Loucy (cell line): ENCODE measurements at regions not wholly inside any gene's neighbourhood (a gene's known extent, or its start where the extent isn't known, plus 50 kb on each side); places are given as distances from the start of the nearest gene placed in this dataset.

Experiments
- H2AFZ ChIP-seq: fragments of 200-600 bp; sonication (generic); 2 replicates; pipeline ENCODE4 v1.6.0; 2016; ENCODE audit warnings: antibody characterized with exemption, mild to moderate bottlenecking, low read length, moderate library complexity
- H3F3A ChIP-seq: fragments of 200-600 bp; 2 replicates; pipeline ENCODE4 v1.6.0; 2016; ENCODE audit warnings: antibody characterized with exemption, low read depth, mild to moderate bottlenecking
- H3K27me3 ChIP-seq: fragments of 200-600 bp; sonication (generic); 2 replicates; pipeline ENCODE4 v1.6.1; 2014; ENCODE audit warnings: low read length, mild to moderate bottlenecking; ENCODE audit not compliant: insufficient read depth, poor library complexity, severe bottlenecking
- H3K36me3 ChIP-seq: fragments of 200-600 bp; sonication (generic); 2 replicates; pipeline ENCODE4 v1.6.1; 2016; ENCODE audit warnings: low read length; ENCODE audit not compliant: insufficient read depth
- H3K4me1 ChIP-seq: fragments of 200-600 bp; sonication (generic); 2 replicates; pipeline ENCODE4 v1.5.1; 2014; ENCODE audit warnings: low read length, mild to moderate bottlenecking; ENCODE audit not compliant: insufficient read depth, poor library complexity, severe bottlenecking
- H3K4me2 ChIP-seq: fragments of 200-600 bp; sonication (generic); 2 replicates; pipeline ENCODE4 v1.6.0; 2014; ENCODE audit warnings: antibody characterized with exemption, low read length, low read depth, mild to moderate bottlenecking; ENCODE audit not compliant: poor library complexity, severe bottlenecking
- H3K4me3 ChIP-seq: fragments of 200-600 bp; sonication (generic); 2 replicates; pipeline ENCODE4 v1.5.1; 2014; ENCODE audit warnings: low read length, mild to moderate bottlenecking, mixed read lengths; ENCODE audit not compliant: poor library complexity, severe bottlenecking
- H3K79me2 ChIP-seq: fragments of 200-600 bp; sonication (generic); 2 replicates; pipeline ENCODE4 v1.6.1; 2014; ENCODE audit warnings: low read length; ENCODE audit not compliant: insufficient read depth
- H3K9ac ChIP-seq: fragments of 200-600 bp; sonication (generic); 2 replicates; pipeline ENCODE4 v1.6.0; 2014; ENCODE audit warnings: mild to moderate bottlenecking, low read depth, low read length, moderate library complexity; ENCODE audit not compliant: poor library complexity, severe bottlenecking
- H3K9me2 ChIP-seq: fragments of 200-600 bp; sonication (generic); replicated peaks from 2 replicates; pipeline ENCODE4 v1.6.1; 2016; ENCODE audit warnings: low read depth, low read length, mixed read lengths
- H3K9me3 ChIP-seq: fragments of 200-600 bp; sonication (generic); 2 replicates; pipeline ENCODE4 v1.6.1; 2014; ENCODE audit warnings: mild to moderate bottlenecking, antibody characterized with exemption, low read length, low read depth; ENCODE audit not compliant: insufficient read depth
- H4K20me1 ChIP-seq: fragments of 200-600 bp; sonication (generic); 2 replicates; pipeline ENCODE4 v1.6.0; 2014; ENCODE audit warnings: antibody characterized with exemption, low read length, mild to moderate bottlenecking; ENCODE audit not compliant: insufficient read depth, poor library complexity, severe bottlenecking
- CTCF ChIP-seq: fragments of 200-600 bp; sonication (generic); conservative IDR thresholded peaks from 2 replicates; pipeline ENCODE4 v1.5.1; 2014; ENCODE audit warnings: mild to moderate bottlenecking, antibody characterized with exemption, low read length
- EZH2phosphoT487 ChIP-seq: fragments of 200-600 bp; IDR thresholded peaks from 2 replicates; pipeline ENCODE4 v1.6.1; 2018; ENCODE audit warnings: antibody characterized with exemption, mild to moderate bottlenecking, moderate library complexity, borderline replicate concordance

- no peaks in the 10 kb centered on the region for H3K9me3 ChIP-seq
- H4K20me1 ChIP-seq, result no peaks in the 10 kb centered on the region
- H3K9ac ChIP-seq, result no peak overlapping the region
- TF ChIP-seq EZH2phosphoT487 (no peak), CTCF (peak; percentile 61)
- no peaks in the 10 kb centered on the region for H3F3A ChIP-seq
- H3K9me2 ChIP-seq, result no peaks in the 10 kb centered on the region
- H2AFZ ChIP-seq, result no peak overlapping the region
- H3K4me2 ChIP-seq, result no peak overlapping the region
- H3K4me1 ChIP-seq, result no peaks in the 10 kb centered on the region
- H3K27me3 ChIP-seq, result no peaks in the 10 kb centered on the region
- H3K79me2 ChIP-seq, result no peaks in the 10 kb centered on the region
- no peak overlapping the region for H3K4me3 ChIP-seq
- H3K36me3 ChIP-seq, result no peaks in the 10 kb centered on the region
Observed at GRCh38 chr3:86702381-86702958, 288.5 kb downstream of the VGLL3 start.

- no peaks in the 10 kb centered on the region for H3F3A ChIP-seq
- TF ChIP-seq EZH2phosphoT487, result no peak
- TF ChIP-seq CTCF, result no peak
- H4K20me1 ChIP-seq, result no peaks in the 10 kb centered on the region
- H3K4me2 ChIP-seq, result no peak overlapping the region
- no peaks in the 10 kb centered on the region for H3K4me1 ChIP-seq
- no peak overlapping the region for H3K4me3 ChIP-seq
- no peaks in the 10 kb centered on the region for H3K36me3 ChIP-seq
- no peaks in the 10 kb centered on the region for H3K79me2 ChIP-seq
- H3K9me2 ChIP-seq, result no peaks in the 10 kb centered on the region; the same call in 1 of the 2 replicates
- 0 out of 2 replicates have a peak, but pooled peaks cover 2% of the 10 kb centered on the region for H3K9me3 ChIP-seq
- H3K9ac ChIP-seq, result no peak overlapping the region
- H2AFZ ChIP-seq, result no peak overlapping the region
- H3K27me3 ChIP-seq, result no peaks in the 10 kb centered on the region
Observed at GRCh38 chr3:86695752-86696151, 295.2 kb downstream of the VGLL3 start.

- H3K4me1 ChIP-seq, result no peaks in the 10 kb centered on the region
- H2AFZ ChIP-seq, result no peak overlapping the region
- H3K27me3 ChIP-seq, result no peaks in the 10 kb centered on the region
- no peak overlapping the region for H3K9ac ChIP-seq
- TF ChIP-seq EZH2phosphoT487 (no peak), CTCF (no peak)
- H3K79me2 ChIP-seq, result no peaks in the 10 kb centered on the region
- no peaks in the 10 kb centered on the region for H3F3A ChIP-seq
- H3K4me3 ChIP-seq, result no peak overlapping the region
- H3K36me3 ChIP-seq, result no peaks in the 10 kb centered on the region
- H3K4me2 ChIP-seq, result no peak overlapping the region
- no peaks in the 10 kb centered on the region for H3K9me2 ChIP-seq
- no peaks in the 10 kb centered on the region for H4K20me1 ChIP-seq
- no peaks in the 10 kb centered on the region for H3K9me3 ChIP-seq
Observed at GRCh38 chr3:86673991-86674390, 317.0 kb downstream of the VGLL3 start.
